ENCODE measurements at regions not wholly inside any gene's neighbourhood (a gene's known extent, or its start where the extent isn't known, plus 50 kb on each side); places are given as distances from the start of the nearest gene placed in this dataset.
"Not testable (repeated sequence)": the region's sequence is repeated elsewhere in the genome, so short reads cannot be mapped to it uniquely, and the experiment has no call there.

GRCh38 chr12:46667551-46667950 is 158.2 kb downstream of the SLC38A4 start:
- DNase-seq: no peak

GRCh38 chr12:46664761-46665287 is 161.0 kb downstream of the SLC38A4 start:
- DNase-seq: no peak

GRCh38 chr12:46663318-46663717 is 162.5 kb downstream of the SLC38A4 start:
- DNase-seq: no peak

- no peak for DNase-seq
Observed at GRCh38 chr12:46661110-46661845, 164.5 kb downstream of the SLC38A4 start.

- DNase-seq: no peak
Observed at GRCh38 chr12:46660719-46661109, 165.1 kb downstream of the SLC38A4 start.

- no peak for DNase-seq
Observed at GRCh38 chr12:46660276-46660675, 165.5 kb downstream of the SLC38A4 start.

GRCh38 chr12:46659824-46660223 is 166.0 kb downstream of the SLC38A4 start:
- no peak for DNase-seq

- no peak for DNase-seq
Observed at GRCh38 chr12:46659032-46659650, 166.7 kb downstream of the SLC38A4 start.

- DNase-seq: no peak
Observed at GRCh38 chr12:46657453-46658411, 168.1 kb downstream of the SLC38A4 start.

- DNase-seq: not testable (repeated sequence)
Observed at GRCh38 chr12:46655984-46656383, 169.8 kb downstream of the SLC38A4 start.

GRCh38 chr12:46653311-46653710 is 172.5 kb downstream of the SLC38A4 start:
- no peak for DNase-seq

- no peak for DNase-seq
Observed at GRCh38 chr12:46652692-46653091, 173.1 kb downstream of the SLC38A4 start.

- no peak for DNase-seq
Observed at GRCh38 chr12:46650688-46651087, 175.1 kb downstream of the SLC38A4 start.

GRCh38 chr12:46649433-46649832 is 176.4 kb downstream of the SLC38A4 start:
- DNase-seq: no peak

- DNase-seq: no peak
Observed at GRCh38 chr12:46647034-46647433, 178.8 kb downstream of the SLC38A4 start.

GRCh38 chr12:46641649-46642048 is 184.1 kb downstream of the SLC38A4 start:
- not testable (repeated sequence) for DNase-seq

- no peak for DNase-seq
Observed at GRCh38 chr12:46635818-46636217, 190.0 kb downstream of the SLC38A4 start.

GRCh38 chr12:46629331-46630229 is 196.2 kb downstream of the SLC38A4 start:
- no peak for DNase-seq

GRCh38 chr12:46628176-46628575 is 197.6 kb downstream of the SLC38A4 start:
- no peak for DNase-seq

GRCh38 chr12:46627686-46628085 is 198.1 kb downstream of the SLC38A4 start:
- DNase-seq: no peak

GRCh38 chr12:46619474-46619873 is 206.3 kb downstream of the SLC38A4 start:
- not testable (repeated sequence) for DNase-seq

GRCh38 chr12:46617737-46618136 is 208.1 kb downstream of the SLC38A4 start:
- DNase-seq: not testable (repeated sequence)
